Trophoblast cell (in vitro differentiated cells and primary cell): ENCODE measurements at regions not wholly inside any gene's neighbourhood (a gene's known extent, or its start where the extent isn't known, plus 50 kb on each side); places are given as distances from the start of the nearest gene placed in this dataset.

ENCODE experiments used
- DNase-seq, 2 donors: peaks; one replicate each; pipeline ENCODE4 v3.0.0-alpha.2; 2016
- H2AFZ ChIP-seq: 2 replicates; pipeline ENCODE4 v1.6.1; 2013; ENCODE audit warnings: low read length, moderate library complexity, mild to moderate bottlenecking; ENCODE audit not compliant: insufficient read depth, poor library complexity
- H2AK5ac ChIP-seq: 2 replicates; pipeline ENCODE4 v1.6.1; 2013; ENCODE audit warnings: mild to moderate bottlenecking, low read length
- H2BK120ac ChIP-seq: 2 replicates; pipeline ENCODE4 v1.6.1; 2013; ENCODE audit warnings: low read length, mild to moderate bottlenecking, moderate library complexity; ENCODE audit not compliant: insufficient read depth, poor library complexity
- H2BK12ac ChIP-seq: 2 replicates; pipeline ENCODE4 v1.6.1; 2013; ENCODE audit warnings: mild to moderate bottlenecking, low read length, moderate library complexity
- H2BK5ac ChIP-seq: 2 replicates; pipeline ENCODE4 v1.6.1; 2013; ENCODE audit warnings: low read length, low read depth, moderate library complexity, mild to moderate bottlenecking; ENCODE audit not compliant: poor library complexity
- H3K14ac ChIP-seq: 2 replicates; pipeline ENCODE4 v1.6.1; 2013; ENCODE audit warnings: mild to moderate bottlenecking, low read length
- H3K18ac ChIP-seq: 2 replicates; pipeline ENCODE4 v1.6.1; 2013; ENCODE audit warnings: mild to moderate bottlenecking, low read length
- H3K23ac ChIP-seq: 2 replicates; pipeline ENCODE4 v1.6.1; 2013; ENCODE audit warnings: low read length
- H3K27ac ChIP-seq: 2 replicates; pipeline ENCODE4 v1.5.1; 2013; ENCODE audit warnings: low read depth, mild to moderate bottlenecking, inconsistent platforms, low read length, moderate library complexity
- H3K27me3 ChIP-seq: 2 replicates; pipeline ENCODE4 v1.6.1; 2013; ENCODE audit warnings: inconsistent platforms, mild to moderate bottlenecking, low read length, moderate library complexity; ENCODE audit not compliant: insufficient read depth
- H3K36me3 ChIP-seq, 2 experiments: 1 replicate in 1 of 2; 2 replicates in 1 of 2; pipeline ENCODE4 v1.6.1; 2013; ENCODE audit warnings: low read length in 2 of 2, mild to moderate bottlenecking in 2 of 2, moderate library complexity in 1 of 2; ENCODE audit not compliant: insufficient read depth in 2 of 2, control insufficient read depth in 1 of 2
- H3K4ac ChIP-seq: 2 replicates; pipeline ENCODE4 v1.6.1; 2013; ENCODE audit warnings: low read depth, mild to moderate bottlenecking, low read length, moderate library complexity
- H3K4me1 ChIP-seq, 2 experiments: 1 replicate in 1 of 2; 2 replicates in 1 of 2; pipeline ENCODE4 v1.6.1; 2013; ENCODE audit warnings: low read length in 2 of 2, mild to moderate bottlenecking in 2 of 2, moderate library complexity in 1 of 2; ENCODE audit not compliant: insufficient read depth in 2 of 2, control insufficient read depth in 1 of 2
- H3K4me2 ChIP-seq: 2 replicates; pipeline ENCODE4 v1.6.1; 2013; ENCODE audit warnings: inconsistent platforms, mild to moderate bottlenecking, low read length, moderate library complexity
- H3K4me3 ChIP-seq: 2 replicates; pipeline ENCODE4 v1.5.1; 2013; ENCODE audit warnings: mild to moderate bottlenecking, low read depth, low read length, inconsistent platforms
- H3K79me1 ChIP-seq: one replicate; pipeline ENCODE4 v1.6.1; 2013; ENCODE audit warnings: low read length
- H3K79me2 ChIP-seq: 2 replicates; pipeline ENCODE4 v1.6.1; 2013; ENCODE audit warnings: low read length, mild to moderate bottlenecking; ENCODE audit not compliant: control insufficient read depth, insufficient read depth, poor library complexity
- H3K9ac ChIP-seq: 2 replicates; pipeline ENCODE4 v1.6.1; 2013; ENCODE audit warnings: mild to moderate bottlenecking, low read length
- H3K9me3 ChIP-seq: 2 replicates; pipeline ENCODE4 v1.6.1; 2013; ENCODE audit warnings: low read depth, mild to moderate bottlenecking, control low read depth, inconsistent platforms, low read length; ENCODE audit not compliant: insufficient read depth
- H4K12ac ChIP-seq: 2 replicates; pipeline ENCODE4 v1.6.1; 2013; ENCODE audit warnings: low read depth, mild to moderate bottlenecking, low read length, moderate library complexity
- H4K8ac ChIP-seq: 2 replicates; pipeline ENCODE4 v1.6.1; 2013; ENCODE audit warnings: low read depth, mild to moderate bottlenecking, low read length, moderate library complexity
- H4K91ac ChIP-seq: one replicate; pipeline ENCODE4 v1.6.1; 2013; ENCODE audit warnings: low read depth, mild to moderate bottlenecking, low read length, moderate library complexity
- WGBS: extraction: QIAGEN DNeasy Blood & Tissue Kit; methylation state at CpG from one replicate; pipeline ENCODE4 v1.1.7; 2013; ENCODE audit warnings: missing lambda C conversion rate; ENCODE audit not compliant: insufficient read length, insufficient coverage; ENCODE audit errors: extremely low coverage; 5-methylcytosine and 5-hydroxymethylcytosine counted together

GRCh38 chr1:147849098-147849895 is 53.3 kb upstream of the GJA8 start:
- WGBS: no CpG with 5 or more reads among the region's 4 CpGs
- Histone ChIP-seq H2BK12ac (no peak overlapping the region), H3K36me3 (no peaks in the 10 kb centered on the region), H3K9ac (no peak overlapping the region), H4K8ac (no peak overlapping the region), H3K4me1 (peaks cover 0 to 5% of the 10 kb centered on the region in 2 experiments), H2AFZ (no peak overlapping the region), H3K14ac (peak overlapping the region; percentile 21), H3K27ac (no peak overlapping the region), H3K4me3 (no peak overlapping the region), H3K4me2 (no peak overlapping the region), H3K79me1 (peaks cover 4% of the 10 kb centered on the region), H3K79me2 (no peaks in the 10 kb centered on the region), H3K27me3 (no peaks in the 10 kb centered on the region), H2BK120ac (no peak overlapping the region), H3K4ac (no peak overlapping the region), H4K12ac (no peak overlapping the region), H2AK5ac (no peak overlapping the region), H2BK5ac (no peak overlapping the region), H3K18ac (no peak overlapping the region), H3K23ac (no peak overlapping the region), H3K9me3 (no peaks in the 10 kb centered on the region), H4K91ac (no peak overlapping the region)
- peak; percentile 84 to 90 for DNase-seq

DNA sequence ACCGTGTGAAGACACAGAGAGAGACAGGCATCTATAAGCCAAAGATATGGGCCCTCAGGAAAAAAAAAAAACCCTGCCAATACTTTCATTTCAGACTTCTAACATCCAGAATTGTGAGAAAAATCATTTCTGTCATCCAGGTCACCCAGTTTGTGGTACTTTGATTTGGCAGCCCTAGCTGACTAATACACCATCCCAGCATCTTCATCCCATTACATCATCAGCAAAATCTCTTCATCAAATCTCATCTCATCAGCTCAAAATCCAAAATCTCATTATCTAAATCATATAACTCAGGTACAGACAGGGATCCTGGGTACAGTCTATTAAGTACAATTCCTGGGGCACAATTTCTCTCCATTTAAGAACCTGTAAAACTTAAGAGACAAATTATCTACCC is 51.9 kb upstream of the GJA8 start:
- Histone ChIP-seq H3K9me3 (no peaks in the 10 kb centered on the region), H2BK12ac (no peak overlapping the region), H3K9ac (no peak overlapping the region), H3K79me2 (no peaks in the 10 kb centered on the region), H2AFZ (no peak overlapping the region), H3K27ac (no peak overlapping the region), H3K27me3 (no peaks in the 10 kb centered on the region), H4K12ac (no peak overlapping the region), H2BK5ac (no peak overlapping the region), H3K79me1 (peaks cover 5% of the 10 kb centered on the region), H3K23ac (no peak overlapping the region), H3K4me3 (no peak overlapping the region), H3K4me1 (peaks cover 3 to 5% of the 10 kb centered on the region in 2 experiments), H4K91ac (no peak overlapping the region), H3K36me3 (no peaks in the 10 kb centered on the region), H2AK5ac (no peak overlapping the region), H3K4ac (no peak overlapping the region), H3K18ac (no peak overlapping the region), H3K14ac (no peak overlapping the region), H3K4me2 (no peak overlapping the region), H4K8ac (no peak overlapping the region), H2BK120ac (no peak overlapping the region)
- no CpG with 5 or more reads among the region's 1 CpG for WGBS
- DNase-seq: peak in 1 of 2 donors; percentile 13

DNA sequence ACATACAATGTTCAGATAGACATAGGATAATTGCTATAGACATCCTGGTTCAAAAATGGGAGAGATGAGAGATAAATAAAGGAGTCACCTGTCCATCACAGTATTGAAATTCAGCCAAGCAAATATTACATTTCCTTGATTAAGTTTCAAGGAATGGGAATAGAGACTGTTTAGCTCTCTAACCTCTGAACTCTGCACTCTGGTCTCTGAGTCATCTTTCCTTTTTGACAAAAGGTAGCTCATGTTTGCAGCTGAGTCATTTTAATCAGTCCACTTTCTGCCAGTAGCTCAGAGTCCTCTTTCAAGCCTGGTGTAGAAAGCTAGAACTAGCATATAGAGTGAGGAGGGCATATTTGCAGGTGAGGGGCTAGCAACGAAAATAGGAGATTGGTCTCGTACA is 51.4 kb upstream of the GJA8 start:
- Histone ChIP-seq H4K91ac (no peak overlapping the region), H3K79me2 (no peaks in the 10 kb centered on the region), H3K14ac (no peak overlapping the region), H3K27ac (no peak overlapping the region), H3K4ac (no peak overlapping the region), H3K4me1 (peaks cover 3 to 5% of the 10 kb centered on the region in 2 experiments), H3K4me3 (no peak overlapping the region), H3K27me3 (no peaks in the 10 kb centered on the region), H2AK5ac (no peak overlapping the region), H4K8ac (no peak overlapping the region), H4K12ac (no peak overlapping the region), H3K9me3 (no peaks in the 10 kb centered on the region), H2BK12ac (no peak overlapping the region), H2AFZ (no peak overlapping the region), H3K23ac (no peak overlapping the region), H2BK5ac (no peak overlapping the region), H2BK120ac (no peak overlapping the region), H3K18ac (no peak overlapping the region), H3K36me3 (no peaks in the 10 kb centered on the region), H3K4me2 (no peak overlapping the region), H3K9ac (no peak overlapping the region), H3K79me1 (peaks cover 5% of the 10 kb centered on the region)
- WGBS: no CpG with 5 or more reads among the region's 2 CpGs
- DNase-seq: peak in 1 of 2 donors; percentile 29

DNA sequence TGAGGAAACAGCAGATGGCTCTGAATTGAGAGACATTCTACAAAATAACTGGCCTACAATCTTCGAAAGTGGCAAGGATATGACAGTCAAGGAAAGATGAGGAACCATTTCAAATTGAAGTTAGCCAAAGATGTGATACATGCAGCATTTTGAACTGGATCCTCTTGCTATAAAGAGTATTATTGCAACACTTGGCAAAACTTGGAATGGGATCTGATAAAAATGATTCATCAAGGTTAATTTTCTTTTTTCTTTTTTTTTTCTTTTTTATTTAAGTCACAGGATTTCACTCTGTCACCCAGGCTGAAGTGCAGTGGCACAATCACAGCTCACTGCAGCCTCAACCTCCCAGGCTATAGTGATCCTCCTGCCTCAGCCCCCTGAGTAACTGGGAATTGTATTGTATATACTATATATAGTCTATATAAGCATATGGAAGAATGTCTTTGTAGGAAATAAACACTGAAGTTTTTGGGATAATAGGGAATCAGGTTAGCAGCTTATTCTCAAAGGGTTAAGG is 49.8 kb upstream of the GJA8 start:
- peak in 1 of 2 donors; percentile 18 for DNase-seq
- Histone ChIP-seq H2AFZ (no peak overlapping the region), H2AK5ac (no peak overlapping the region), H3K9ac (no peak overlapping the region), H3K23ac (no peak overlapping the region), H3K4me2 (no peak overlapping the region), H3K79me1 (peaks cover 5% of the 10 kb centered on the region), H3K18ac (no peak overlapping the region), H2BK5ac (peak overlapping the region; percentile 45), H4K8ac (no peak overlapping the region), H3K36me3 (no peaks in the 10 kb centered on the region), H2BK12ac (no peak overlapping the region), H3K4ac (no peak overlapping the region), H2BK120ac (no peak overlapping the region), H3K79me2 (no peaks in the 10 kb centered on the region), H3K14ac (no peak overlapping the region), H3K4me1 (peaks cover 3 to 5% of the 10 kb centered on the region in 2 experiments), H4K91ac (no peak overlapping the region), H3K9me3 (no peaks in the 10 kb centered on the region), H3K4me3 (no peak overlapping the region), H3K27me3 (no peaks in the 10 kb centered on the region), H3K27ac (peak overlapping the region; percentile 33), H4K12ac (no peak overlapping the region)
- WGBS: no CpG with 5 or more reads among the region's 1 CpG
